ENCODE measurements at regions not wholly inside any gene's neighbourhood (a gene's known extent, or its start where the extent isn't known, plus 50 kb on each side); places are given as distances from the start of the nearest gene placed in this dataset.
"Not testable (repeated sequence)": the region's sequence is repeated elsewhere in the genome, so short reads cannot be mapped to it uniquely, and the experiment has no call there.

GRCh38 chr18:14188751-14189406 is 56.6 kb upstream of the ZNF519 start:
- DNase-seq: not testable (repeated sequence)
